IPS-15b (cell line): ENCODE measurements at regions not wholly inside any gene's neighbourhood (a gene's known extent, or its start where the extent isn't known, plus 50 kb on each side); places are given as distances from the start of the nearest gene placed in this dataset.
"Not testable (repeated sequence)": the region's sequence is repeated elsewhere in the genome, so short reads cannot be mapped to it uniquely, and the experiment has no call there.

Source experiments
- H3K27me3 ChIP-seq: one replicate; pipeline ENCODE4 v1.6.1; 2013; ENCODE audit warnings: low read length; ENCODE audit not compliant: control insufficient read depth, insufficient read depth
- H3K36me3 ChIP-seq: one replicate; pipeline ENCODE4 v1.6.1; 2013; ENCODE audit warnings: low read length; ENCODE audit not compliant: control insufficient read depth, insufficient read depth
- H3K4me1 ChIP-seq: one replicate; pipeline ENCODE4 v1.6.1; 2013; ENCODE audit warnings: mild to moderate bottlenecking, low read length; ENCODE audit not compliant: control insufficient read depth, insufficient read depth
- H3K4me3 ChIP-seq: one replicate; pipeline ENCODE4 v1.5.1; 2013; ENCODE audit warnings: low read depth, low read length
- H3K9ac ChIP-seq: one replicate; pipeline ENCODE4 v1.6.1; 2013; ENCODE audit warnings: low read depth, mild to moderate bottlenecking, low read length
- H3K9me3 ChIP-seq: one replicate; pipeline ENCODE4 v1.6.1; 2013; ENCODE audit warnings: mild to moderate bottlenecking, low read length; ENCODE audit not compliant: control insufficient read depth, insufficient read depth

- no peak overlapping the region for H3K9ac ChIP-seq
- H3K36me3 ChIP-seq, result no peaks in the 10 kb centered on the region
- H3K27me3 ChIP-seq, result no peaks in the 10 kb centered on the region
- no peaks in the 10 kb centered on the region for H3K9me3 ChIP-seq
- H3K4me1 ChIP-seq, result no peaks in the 10 kb centered on the region
- H3K4me3 ChIP-seq, result no peak overlapping the region
Measured at GRCh38 chr10:65754112-65754511, 1171.7 kb upstream of the LRRTM3 start.

DNA sequence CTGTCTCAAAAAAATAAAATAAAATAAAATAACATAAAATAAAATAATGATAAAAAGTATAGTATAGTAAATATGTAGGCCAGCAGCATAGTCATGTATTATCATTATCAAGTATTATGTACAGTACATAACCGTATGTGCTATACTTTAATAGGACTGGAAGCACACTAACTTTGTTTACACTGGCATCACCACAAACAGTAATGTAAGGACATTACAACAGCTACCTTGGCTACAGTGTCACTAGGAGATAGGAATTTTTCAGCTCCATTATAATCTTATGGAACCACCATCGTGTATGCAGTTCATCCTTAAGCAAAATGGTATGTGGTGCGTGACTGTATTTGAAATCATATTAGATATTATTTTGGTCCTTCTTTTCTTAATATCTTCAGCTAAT lies 1163.5 kb upstream of the LRRTM3 start:
- no peaks in the 10 kb centered on the region for H3K4me1 ChIP-seq
- no peak overlapping the region for H3K4me3 ChIP-seq
- no peaks in the 10 kb centered on the region for H3K36me3 ChIP-seq
- no peaks in the 10 kb centered on the region for H3K27me3 ChIP-seq
- H3K9me3 ChIP-seq, result no peaks in the 10 kb centered on the region
- no peak overlapping the region for H3K9ac ChIP-seq

DNA sequence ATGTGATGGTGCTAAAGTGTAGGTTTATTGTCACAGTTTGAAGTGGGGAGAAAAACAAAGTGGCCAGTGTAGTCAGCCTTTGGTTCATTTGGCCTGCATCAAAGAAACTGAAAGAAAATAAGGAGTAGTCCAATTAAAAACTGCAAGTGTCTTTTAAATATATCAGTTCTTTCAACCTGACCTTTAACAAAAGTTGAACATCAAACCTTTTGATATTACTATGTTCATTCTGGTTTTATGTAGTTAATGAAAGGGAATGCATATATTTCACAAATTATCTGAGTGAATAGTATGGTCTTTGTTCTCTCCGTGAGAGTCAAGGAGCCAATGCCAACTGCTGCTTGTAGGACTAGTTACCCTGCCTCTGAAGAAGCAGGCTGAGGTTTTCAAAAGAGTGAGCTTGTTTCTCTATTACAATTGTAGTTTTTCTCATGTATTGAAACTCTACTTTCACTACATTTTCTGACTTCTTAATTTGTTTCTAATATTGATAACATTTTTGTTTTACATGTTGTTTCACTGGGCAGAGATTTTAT lies 1160.8 kb upstream of the LRRTM3 start:
- Histone ChIP-seq H3K4me1 (no peaks in the 10 kb centered on the region), H3K4me3 (no peak overlapping the region), H3K27me3 (no peaks in the 10 kb centered on the region), H3K9ac (no peak overlapping the region), H3K9me3 (no peaks in the 10 kb centered on the region), H3K36me3 (no peaks in the 10 kb centered on the region)

DNA sequence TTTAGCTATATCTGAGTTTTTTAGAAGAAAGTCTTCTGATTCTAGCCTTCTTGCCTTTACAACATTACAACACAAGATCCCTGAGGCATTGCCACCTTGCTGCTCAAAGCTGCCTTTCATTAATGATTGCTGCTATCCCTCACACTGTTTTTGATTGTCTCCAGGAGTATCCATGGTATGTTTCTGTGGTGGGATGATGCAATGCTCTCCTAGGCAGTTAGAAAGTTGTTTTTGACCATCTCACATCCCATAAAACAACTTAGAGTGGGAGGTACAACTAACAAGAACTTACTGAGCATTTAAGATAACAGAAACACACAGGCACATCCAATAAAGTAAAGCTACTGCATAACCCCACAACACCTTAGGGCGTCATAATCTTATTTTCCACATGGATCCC lies 1156.0 kb upstream of the LRRTM3 start:
- no peaks in the 10 kb centered on the region for H3K36me3 ChIP-seq
- no peak overlapping the region for H3K9ac ChIP-seq
- H3K4me3 ChIP-seq, result no peak overlapping the region
- no peaks in the 10 kb centered on the region for H3K4me1 ChIP-seq
- no peaks in the 10 kb centered on the region for H3K27me3 ChIP-seq
- no peaks in the 10 kb centered on the region for H3K9me3 ChIP-seq

DNA sequence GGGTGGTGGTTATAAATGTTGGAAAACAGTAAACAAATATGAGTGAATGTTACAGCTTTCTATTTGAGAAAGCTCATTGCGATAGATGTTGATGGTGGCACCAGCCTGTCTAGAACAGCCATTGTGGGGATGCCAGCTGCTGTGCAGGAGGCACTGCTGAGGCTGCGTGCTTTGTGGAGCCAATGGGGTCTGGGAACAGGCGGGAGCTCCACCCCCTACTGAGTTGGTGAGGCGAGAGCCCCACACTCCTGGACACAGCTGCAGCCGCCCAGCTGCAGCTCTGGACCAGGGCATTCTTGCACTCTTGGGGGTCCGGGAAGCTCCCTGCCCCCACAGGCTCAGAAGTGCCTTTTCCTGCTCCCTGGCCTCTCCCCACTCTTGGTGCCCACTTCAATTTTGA lies 1147.1 kb upstream of the LRRTM3 start:
- H3K9ac ChIP-seq, result no peak overlapping the region
- no peaks in the 10 kb centered on the region for H3K27me3 ChIP-seq
- H3K36me3 ChIP-seq, result no peaks in the 10 kb centered on the region
- no peak overlapping the region for H3K4me3 ChIP-seq
- H3K9me3 ChIP-seq, result no peaks in the 10 kb centered on the region
- H3K4me1 ChIP-seq, result no peaks in the 10 kb centered on the region

DNA sequence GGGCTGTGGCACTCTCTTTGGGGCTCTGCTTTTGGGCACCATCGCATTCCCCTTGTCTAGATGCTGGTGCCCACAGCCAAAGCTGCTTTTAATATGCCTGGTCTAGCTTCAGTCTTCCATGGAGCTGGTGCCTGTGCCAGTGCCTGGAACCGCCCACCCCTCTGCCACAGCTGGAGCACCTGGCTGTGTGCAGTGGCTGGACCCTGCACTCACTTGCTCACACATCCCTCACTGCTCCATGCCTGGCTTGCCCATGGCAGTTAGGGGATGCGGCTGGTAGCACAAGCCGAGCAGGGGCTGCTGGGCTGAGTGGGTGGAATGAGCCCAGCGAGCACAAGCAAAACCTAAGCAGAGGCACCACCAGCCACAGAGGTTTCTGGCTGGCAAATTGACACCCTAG lies 1145.9 kb upstream of the LRRTM3 start:
- no peak overlapping the region for H3K9ac ChIP-seq
- no peaks in the 10 kb centered on the region for H3K36me3 ChIP-seq
- no peaks in the 10 kb centered on the region for H3K27me3 ChIP-seq
- no peaks in the 10 kb centered on the region for H3K4me1 ChIP-seq
- no peaks in the 10 kb centered on the region for H3K9me3 ChIP-seq
- no peak overlapping the region for H3K4me3 ChIP-seq

DNA sequence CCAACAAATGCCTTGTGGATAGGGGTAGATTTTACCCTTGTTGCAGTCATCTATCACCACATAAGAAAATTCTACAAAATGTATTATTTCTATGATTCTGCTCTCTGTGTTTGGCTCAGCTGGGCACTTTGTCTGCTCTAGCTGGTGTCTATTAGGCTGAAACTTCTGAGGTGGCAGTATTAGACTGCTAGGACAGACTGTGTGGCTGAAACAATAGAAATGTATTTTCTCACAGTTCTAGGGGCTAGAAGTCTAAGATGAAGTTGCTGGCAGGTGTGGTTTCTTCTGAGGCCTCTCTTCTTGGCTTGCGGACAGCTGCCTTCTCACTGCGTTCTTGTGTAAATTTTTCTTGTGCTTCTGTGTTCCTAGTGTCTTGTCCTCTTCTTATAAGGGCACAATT lies 1139.6 kb upstream of the LRRTM3 start:
- H3K9me3 ChIP-seq, result no peaks in the 10 kb centered on the region
- no peaks in the 10 kb centered on the region for H3K4me1 ChIP-seq
- no peak overlapping the region for H3K4me3 ChIP-seq
- no peaks in the 10 kb centered on the region for H3K27me3 ChIP-seq
- H3K36me3 ChIP-seq, result no peaks in the 10 kb centered on the region
- H3K9ac ChIP-seq, result no peak overlapping the region

DNA sequence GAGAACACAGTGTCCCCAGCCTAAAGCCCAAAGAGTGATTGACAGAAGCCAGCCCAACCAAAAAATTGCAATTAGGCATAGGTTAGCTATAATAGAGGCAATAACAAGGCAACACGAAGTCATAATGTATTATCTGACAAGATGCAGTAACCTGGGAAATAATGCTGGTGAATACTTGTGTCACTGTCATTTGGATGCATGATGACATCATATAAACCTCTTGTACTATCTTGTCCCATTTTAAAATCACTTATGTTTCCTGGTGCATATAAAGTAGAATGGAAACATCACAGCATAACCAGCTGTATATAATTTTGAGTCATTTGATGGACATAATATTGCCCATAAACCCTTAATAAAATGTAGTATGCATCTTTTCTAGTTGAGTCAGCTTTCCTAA lies 1138.3 kb upstream of the LRRTM3 start:
- H3K9me3 ChIP-seq, result no peaks in the 10 kb centered on the region
- no peak overlapping the region for H3K4me3 ChIP-seq

DNA sequence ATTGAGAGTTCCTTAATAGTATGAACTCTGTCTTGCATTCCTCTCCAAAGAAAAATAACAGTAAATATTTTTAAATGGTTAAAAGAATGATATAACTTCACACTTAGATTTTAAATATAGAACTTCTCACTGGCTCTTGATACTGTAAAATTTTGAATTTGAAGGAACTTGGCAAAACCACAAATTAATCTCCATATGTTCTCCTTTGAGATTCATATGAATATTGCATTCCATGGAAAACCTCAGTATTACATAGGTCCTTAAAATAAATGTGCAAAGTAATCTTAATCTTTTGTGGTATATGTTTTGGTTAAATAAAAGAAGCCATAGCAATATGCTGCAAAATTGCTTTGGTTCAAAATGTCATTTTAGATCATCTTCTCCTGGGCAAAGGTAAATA lies 1137.6 kb upstream of the LRRTM3 start:
- no peak overlapping the region for H3K4me3 ChIP-seq
- no peaks in the 10 kb centered on the region for H3K4me1 ChIP-seq
- H3K36me3 ChIP-seq, result no peaks in the 10 kb centered on the region

More for the DNA sequence above, 1138.3 kb upstream of the LRRTM3 start:
- H3K27me3 ChIP-seq, result no peaks in the 10 kb centered on the region
- no peaks in the 10 kb centered on the region for H3K36me3 ChIP-seq
- no peak overlapping the region for H3K9ac ChIP-seq
- no peaks in the 10 kb centered on the region for H3K4me1 ChIP-seq

DNA sequence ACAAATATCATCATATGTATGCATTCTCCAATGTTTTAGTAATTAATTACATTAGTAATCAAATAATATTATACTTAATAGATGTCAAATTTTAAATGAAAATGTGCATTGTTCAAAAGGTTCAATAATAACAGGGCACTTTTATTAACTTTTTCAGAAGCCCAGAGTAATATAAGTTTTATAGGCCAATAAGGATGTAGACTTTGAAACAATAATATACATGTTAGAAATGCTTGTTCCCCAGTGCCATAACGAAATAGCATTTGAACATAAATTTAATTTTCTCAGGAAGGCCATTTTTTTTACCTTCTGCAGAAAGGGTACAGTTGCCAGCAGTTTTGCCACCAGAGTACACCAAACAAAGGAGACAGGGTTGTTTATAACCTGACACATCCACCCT lies 1133.9 kb upstream of the LRRTM3 start:
- H3K9ac ChIP-seq, result no peak overlapping the region
- H3K4me1 ChIP-seq, result no peaks in the 10 kb centered on the region
- H3K9me3 ChIP-seq, result no peaks in the 10 kb centered on the region
- H3K36me3 ChIP-seq, result no peaks in the 10 kb centered on the region
- H3K4me3 ChIP-seq, result no peak overlapping the region
- no peaks in the 10 kb centered on the region for H3K27me3 ChIP-seq

More for the DNA sequence above, 1137.6 kb upstream of the LRRTM3 start:
- Histone ChIP-seq H3K9ac (no peak overlapping the region), H3K27me3 (no peaks in the 10 kb centered on the region), H3K9me3 (no peaks in the 10 kb centered on the region)

GRCh38 chr10:65793738-65794425 lies 1132.0 kb upstream of the LRRTM3 start:
- H3K9me3 ChIP-seq, result no peaks in the 10 kb centered on the region
- H3K36me3 ChIP-seq, result no peaks in the 10 kb centered on the region

DNA sequence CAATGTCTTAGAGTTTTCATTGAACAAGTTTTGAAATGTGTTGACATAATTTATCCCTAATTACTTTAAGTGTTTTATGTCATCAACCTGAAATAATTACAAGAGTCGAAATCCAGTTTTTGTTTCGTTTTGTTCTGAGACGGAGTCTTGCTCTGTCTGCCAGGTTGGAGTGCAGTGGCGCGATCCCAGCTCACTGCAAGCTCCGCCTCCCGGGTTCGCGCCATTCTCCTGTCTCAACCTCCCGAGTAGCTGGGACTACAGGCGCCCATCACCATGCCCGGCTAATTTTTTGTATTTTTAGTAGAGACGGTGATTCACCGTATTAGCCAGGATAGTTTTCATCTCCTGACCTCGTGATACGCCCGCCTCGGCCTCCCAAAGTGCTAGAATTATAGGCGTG lies 1131.0 kb upstream of the LRRTM3 start:
- not testable (repeated sequence) for H3K9ac ChIP-seq, H3K4me3 ChIP-seq, H3K4me1 ChIP-seq, H3K36me3 ChIP-seq, H3K27me3 ChIP-seq, H3K9me3 ChIP-seq

More at GRCh38 chr10:65793738-65794425, 1132.0 kb upstream of the LRRTM3 start:
- Histone ChIP-seq H3K9ac (no peak overlapping the region), H3K27me3 (no peaks in the 10 kb centered on the region), H3K4me3 (no peak overlapping the region), H3K4me1 (no peaks in the 10 kb centered on the region)
